GM19035 (cell line): ENCODE measurements at regions not wholly inside any gene's neighbourhood (a gene's known extent, or its start where the extent isn't known, plus 50 kb on each side); places are given as distances from the start of the nearest gene placed in this dataset.
"Not testable (repeated sequence)": the region's sequence is repeated elsewhere in the genome, so short reads cannot be mapped to it uniquely, and the experiment has no call there.

Experiments used
- ATAC-seq: cut with Tn5 transposase; IDR thresholded peaks from one replicate; pipeline ENCODE4 v1.9.1; 2021; ENCODE audit not compliant: unreplicated experiment

- no peak for ATAC-seq
These were observed 189.9 kb upstream of the PRSS58 start for GRCh38 chr7:142447762-142448161.

DNA sequence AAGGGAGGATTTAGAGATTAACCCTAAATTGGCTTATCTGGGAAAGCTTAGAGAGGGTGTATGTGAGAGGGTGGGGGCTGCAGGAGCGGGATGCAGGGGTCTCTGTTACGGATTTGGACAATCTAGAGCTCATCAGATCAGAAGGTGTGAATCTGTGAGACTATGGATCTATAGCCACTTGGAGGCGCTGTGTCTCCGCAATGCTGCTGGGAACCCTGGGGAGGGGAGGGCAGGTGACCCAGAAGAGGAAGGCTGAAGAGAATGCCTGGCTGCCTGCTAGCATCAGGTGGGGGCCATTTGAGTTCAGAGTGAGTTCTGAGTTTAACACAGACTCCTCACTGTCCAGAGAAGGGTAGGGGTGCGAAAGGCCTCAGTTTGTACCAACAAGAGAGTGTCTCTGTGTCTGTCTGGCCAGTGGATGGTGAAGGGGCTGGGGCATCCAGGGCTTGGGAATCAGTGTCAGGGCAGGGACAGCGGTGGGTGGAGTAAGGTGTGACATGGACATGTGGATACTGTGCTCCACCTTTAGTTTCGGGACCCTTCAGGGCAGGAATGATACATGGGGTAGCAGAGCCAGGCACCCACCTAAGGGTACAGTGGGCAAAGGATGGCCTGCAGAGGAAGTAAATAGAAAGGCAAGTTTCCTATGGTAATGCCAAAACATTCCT is 187.3 kb upstream of the PRSS58 start:
- no peak for ATAC-seq

- ATAC-seq, result no peak
These were observed 185.6 kb upstream of the PRSS58 start for GRCh38 chr7:142443216-142444010.

DNA sequence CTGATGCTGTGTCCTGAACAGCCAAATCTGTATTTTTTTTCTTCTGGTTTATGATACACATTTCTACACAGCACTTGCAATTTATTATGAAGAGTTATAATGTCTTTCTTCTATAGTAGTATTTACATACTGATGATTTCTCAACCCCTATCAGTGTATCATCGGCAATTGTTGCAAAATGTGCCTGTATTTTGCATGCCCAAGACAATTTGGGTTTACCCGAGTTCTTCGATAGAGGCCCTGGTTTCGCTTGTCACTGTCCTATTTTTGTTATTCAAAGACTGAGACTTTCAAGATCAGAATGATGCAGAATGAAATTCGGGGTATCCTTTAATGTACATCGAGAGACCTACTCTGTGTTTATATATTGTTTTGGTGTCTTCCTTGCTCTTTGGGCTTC is 184.5 kb upstream of the PRSS58 start:
- no peak for ATAC-seq

- no peak for ATAC-seq
These were observed 183.1 kb upstream of the PRSS58 start for GRCh38 chr7:142440906-142441411.

GRCh38 chr7:142440219-142440905 is 182.5 kb upstream of the PRSS58 start:
- no peak for ATAC-seq

GRCh38 chr7:142439739-142440138 is 181.9 kb upstream of the PRSS58 start:
- ATAC-seq, result peak; percentile 47

GRCh38 chr7:142438923-142439515 is 181.2 kb upstream of the PRSS58 start:
- no peak for ATAC-seq

GRCh38 chr7:142438235-142438922 is 180.5 kb upstream of the PRSS58 start:
- ATAC-seq, result no peak

- ATAC-seq, result no peak
These were observed 179.9 kb upstream of the PRSS58 start for GRCh38 chr7:142437741-142438140.

GRCh38 chr7:142436601-142437000 is 178.7 kb upstream of the PRSS58 start:
- ATAC-seq, result no peak

- not testable (repeated sequence) for ATAC-seq
These were observed 177.7 kb upstream of the PRSS58 start for GRCh38 chr7:142435606-142436005.

- ATAC-seq, result no peak
These were observed 176.9 kb upstream of the PRSS58 start for GRCh38 chr7:142434666-142435167.

DNA sequence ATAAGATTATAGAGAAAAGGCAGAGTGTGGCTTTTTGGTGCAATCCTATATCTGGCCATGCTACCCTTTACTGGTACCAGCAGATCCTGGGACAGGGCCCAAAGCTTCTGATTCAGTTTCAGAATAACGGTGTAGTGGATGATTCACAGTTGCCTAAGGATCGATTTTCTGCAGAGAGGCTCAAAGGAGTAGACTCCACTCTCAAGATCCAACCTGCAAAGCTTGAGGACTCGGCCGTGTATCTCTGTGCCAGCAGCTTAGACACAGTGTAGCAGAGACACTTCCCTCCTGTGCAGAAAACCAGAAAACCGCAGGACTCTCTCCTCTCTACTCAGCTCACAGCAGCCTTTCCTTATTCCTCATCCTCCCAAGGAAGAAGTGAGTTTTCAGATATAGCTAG is 176.3 kb upstream of the PRSS58 start:
- ATAC-seq, result not testable (repeated sequence)

GRCh38 chr7:142432377-142432776 is 174.5 kb upstream of the PRSS58 start:
- ATAC-seq, result no peak

- no peak for ATAC-seq
These were observed 173.6 kb upstream of the PRSS58 start for GRCh38 chr7:142431491-142431890.

DNA sequence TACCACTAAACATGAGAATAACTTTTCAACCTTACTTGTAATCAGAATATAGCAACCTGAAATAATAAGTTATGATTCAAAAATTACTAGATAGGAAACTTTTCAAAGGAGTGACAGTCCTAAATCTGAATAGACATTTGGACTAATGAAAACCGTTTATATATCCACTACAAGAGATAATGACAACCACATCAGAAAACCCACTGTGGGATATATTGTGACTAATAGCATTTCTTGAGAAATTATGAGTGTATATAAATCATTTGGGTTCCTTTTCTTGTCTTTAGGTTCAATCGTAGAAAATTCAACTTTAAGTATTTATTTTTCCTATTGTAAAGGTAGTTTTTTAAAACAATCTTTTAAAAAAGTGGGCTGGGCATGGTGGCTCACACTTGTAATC is 170.2 kb upstream of the PRSS58 start:
- ATAC-seq, result no peak

GRCh38 chr7:142425281-142425680 is 167.4 kb upstream of the PRSS58 start:
- no peak for ATAC-seq

GRCh38 chr7:142422621-142423020 is 164.8 kb upstream of the PRSS58 start:
- ATAC-seq, result no peak

GRCh38 chr7:142420554-142421362 is 162.9 kb upstream of the PRSS58 start:
- ATAC-seq, result no peak
